HG02840 (cell line): ENCODE measurements at regions not wholly inside any gene's neighbourhood (a gene's known extent, or its start where the extent isn't known, plus 50 kb on each side); places are given as distances from the start of the nearest gene placed in this dataset.

Source experiments
- ATAC-seq: cut with Tn5 transposase; IDR thresholded peaks from one replicate; pipeline ENCODE4 v1.9.1; 2021; ENCODE audit warnings: mild to moderate bottlenecking, moderate library complexity, moderate number of reproducible peaks; ENCODE audit not compliant: unreplicated experiment, low FRiP score

DNA sequence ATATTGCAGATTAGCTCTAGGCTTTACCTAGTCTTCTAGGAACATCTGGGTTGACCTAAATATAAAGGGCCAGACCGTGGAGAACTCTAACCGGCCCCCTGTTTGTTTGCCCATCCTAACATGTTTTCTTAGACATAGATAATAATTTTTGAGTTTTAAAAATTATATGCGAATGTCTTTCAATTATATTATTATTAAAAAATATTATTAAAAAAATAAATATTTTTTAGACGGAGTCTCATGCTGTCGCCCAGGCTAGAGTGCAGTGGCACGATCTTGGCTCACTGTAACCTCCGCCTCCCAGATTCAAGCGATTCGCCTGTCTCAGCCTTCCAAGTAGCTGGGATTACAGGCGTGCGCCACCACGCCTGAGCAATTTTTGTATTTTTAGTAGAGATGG lies 318.5 kb downstream of the INHBA start:
- ATAC-seq = no peak

DNA sequence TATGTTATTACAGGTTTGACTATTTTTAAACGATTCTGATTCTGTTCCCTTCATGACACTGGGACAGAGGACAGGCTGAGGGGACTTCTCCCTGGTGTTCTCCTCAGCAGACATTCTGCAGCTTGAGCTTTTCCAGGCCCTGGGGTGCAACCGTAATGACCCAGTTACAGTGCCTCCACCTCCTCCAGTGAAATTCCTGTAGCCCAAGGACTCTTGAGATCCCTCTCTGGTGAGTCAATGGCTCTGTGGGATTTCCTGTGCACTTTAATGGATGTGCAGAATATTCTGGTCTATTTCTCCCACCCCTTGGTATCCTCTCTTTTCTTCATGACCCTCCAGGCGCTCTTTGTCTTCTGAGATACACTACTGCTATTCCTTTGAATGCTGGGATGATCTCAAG lies 319.3 kb downstream of the INHBA start:
- ATAC-seq = no peak

DNA sequence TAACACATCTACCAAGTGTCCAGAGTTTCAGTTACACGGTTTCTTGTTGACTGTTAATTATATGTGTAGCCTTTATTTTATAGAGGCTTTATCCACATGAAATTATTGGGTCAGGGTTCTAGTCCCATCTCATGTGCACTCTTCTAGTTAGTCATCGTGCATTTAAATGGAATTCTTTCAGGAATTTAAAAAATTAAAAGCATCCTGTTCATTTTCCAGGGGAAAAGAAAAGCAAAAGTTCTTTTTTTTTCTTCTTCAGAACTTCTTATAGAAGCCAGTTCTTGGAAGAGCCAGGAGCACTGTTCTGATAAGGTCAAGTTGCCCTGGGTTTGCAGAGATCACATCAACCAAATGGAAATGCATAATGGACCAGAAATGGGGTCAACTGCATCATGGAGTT lies 324.7 kb downstream of the INHBA start:
- ATAC-seq = no peak

DNA sequence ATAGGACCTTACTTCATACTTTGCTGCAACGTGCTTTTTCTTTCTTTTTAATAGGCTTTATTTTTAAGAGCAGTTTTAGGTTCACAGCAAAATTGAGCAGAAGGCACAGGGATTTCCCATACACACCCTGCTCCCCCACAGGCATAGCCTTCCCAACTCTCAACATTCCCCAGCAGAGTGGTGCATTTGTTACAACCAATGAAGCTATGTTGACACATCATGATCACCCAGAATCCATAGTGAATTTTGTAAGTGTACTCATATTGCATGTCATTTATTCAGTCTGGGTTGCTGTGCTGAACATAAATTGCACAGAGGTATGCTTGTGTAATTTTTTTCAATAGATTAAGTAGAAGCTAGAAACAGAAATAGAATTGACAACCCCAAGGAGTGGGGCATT lies 327.3 kb downstream of the INHBA start:
- no peak for ATAC-seq

DNA sequence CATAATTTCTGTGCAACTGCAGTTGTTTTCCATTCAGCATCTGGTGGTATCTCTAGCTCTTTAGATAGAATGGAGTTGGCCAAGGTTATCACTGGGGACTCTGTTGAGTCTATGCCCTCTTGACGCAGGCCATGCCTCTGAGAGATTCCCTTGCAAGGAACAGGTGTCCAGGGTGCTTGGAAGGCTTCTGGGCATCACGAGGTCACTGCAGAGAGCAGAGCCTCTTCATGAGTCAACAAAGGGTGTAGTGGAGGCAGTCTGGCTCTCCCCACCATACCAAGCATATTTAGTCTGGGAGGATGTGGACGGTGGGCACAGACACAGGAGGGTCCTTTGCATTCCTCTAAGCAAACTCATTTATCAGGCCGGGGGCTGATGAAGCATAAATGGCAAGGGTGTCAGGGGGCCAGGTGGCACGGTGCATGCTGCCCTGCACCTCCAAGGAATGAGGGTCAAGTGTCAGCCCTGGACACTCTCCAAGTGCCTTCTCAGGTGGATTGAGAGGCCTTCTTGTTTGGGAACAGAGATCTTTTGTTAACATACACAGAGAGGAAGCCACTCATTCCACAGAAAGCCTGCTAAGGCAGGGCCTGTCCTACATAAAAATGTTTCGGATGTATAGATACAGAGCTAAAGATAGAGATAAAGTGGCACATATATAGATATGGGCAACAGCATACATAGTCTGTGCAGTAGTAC lies 328.6 kb downstream of the INHBA start:
- no peak for ATAC-seq

DNA sequence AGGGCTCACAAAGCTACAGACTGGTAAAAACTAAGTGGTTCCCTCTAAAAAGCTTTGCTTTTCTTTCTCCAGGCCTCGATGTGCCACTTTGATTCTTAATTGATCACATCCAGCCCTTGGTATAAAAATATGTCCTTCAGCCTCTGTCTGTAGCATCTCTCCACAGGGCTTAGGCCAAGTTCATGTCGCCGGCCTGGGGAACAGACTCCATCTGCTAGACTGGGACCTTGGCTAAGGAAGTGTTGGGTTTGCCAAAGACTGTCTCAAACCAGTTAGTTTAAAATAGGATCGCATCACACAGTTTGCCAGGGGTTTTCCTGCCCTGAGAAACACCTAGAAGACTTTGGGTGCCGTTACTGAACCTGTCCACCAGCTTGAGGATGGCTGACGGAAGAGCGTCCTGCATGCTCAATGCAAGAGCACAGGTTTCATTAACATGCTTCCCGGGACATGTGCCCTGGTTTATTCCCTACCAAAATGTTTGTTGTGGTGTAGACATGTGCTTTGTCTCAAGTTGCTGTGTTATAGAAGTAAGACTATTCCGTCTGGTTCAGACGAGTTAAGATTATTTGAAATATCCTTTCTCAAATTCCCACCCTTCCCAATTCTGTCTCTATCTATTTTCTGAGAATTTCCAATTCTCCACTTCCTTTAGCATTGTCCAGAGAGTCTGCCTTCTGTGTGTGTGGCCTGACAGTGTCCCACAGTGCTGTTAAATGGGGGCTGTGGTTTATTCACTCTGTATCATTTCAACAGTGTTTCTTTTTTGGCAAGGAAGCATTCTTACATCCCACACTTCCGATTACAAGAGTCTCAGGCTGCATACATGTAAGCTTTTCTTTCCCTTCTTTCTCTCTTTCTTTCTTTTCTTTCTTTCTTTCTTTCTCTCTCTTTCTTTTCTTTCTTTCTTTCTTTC lies 334.7 kb downstream of the INHBA start:
- no peak for ATAC-seq

DNA sequence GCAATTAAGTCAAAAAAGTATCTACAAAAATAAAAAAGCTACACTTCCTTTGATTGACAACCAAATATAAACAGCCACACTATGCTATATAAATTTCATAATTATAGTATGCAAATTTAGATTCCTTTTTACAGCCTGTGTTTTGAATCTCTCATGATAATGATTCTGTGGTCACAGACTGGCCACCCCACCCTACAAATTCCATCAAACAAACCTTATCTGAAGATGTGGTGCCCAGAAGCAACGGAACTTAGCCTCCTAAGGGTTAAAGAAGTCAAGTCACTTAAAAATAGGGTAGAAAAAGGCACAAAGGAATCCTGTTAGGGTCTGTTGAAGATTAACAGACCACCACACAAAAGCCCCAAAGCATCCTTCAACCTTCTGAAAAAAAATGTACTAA lies 351.8 kb downstream of the INHBA start:
- ATAC-seq = no peak

DNA sequence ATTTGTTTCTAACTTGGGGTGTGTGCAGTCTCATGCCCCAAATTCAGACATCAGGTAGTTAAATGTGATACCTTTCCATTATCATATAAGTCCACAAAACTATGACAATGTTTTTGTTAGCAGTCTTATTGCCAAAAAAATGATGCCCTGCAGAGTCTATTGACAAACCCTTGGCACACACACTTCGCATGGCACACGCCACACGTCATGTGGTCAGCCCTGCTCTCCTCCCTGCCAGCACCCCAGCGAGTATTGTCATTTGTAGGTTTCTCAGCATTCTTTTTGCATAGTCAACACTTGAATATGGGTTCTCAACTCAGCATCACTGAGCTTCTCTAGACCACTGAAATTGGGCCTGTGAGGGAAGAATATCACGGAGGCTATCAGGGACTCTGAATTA lies 356.0 kb downstream of the INHBA start:
- ATAC-seq = no peak

DNA sequence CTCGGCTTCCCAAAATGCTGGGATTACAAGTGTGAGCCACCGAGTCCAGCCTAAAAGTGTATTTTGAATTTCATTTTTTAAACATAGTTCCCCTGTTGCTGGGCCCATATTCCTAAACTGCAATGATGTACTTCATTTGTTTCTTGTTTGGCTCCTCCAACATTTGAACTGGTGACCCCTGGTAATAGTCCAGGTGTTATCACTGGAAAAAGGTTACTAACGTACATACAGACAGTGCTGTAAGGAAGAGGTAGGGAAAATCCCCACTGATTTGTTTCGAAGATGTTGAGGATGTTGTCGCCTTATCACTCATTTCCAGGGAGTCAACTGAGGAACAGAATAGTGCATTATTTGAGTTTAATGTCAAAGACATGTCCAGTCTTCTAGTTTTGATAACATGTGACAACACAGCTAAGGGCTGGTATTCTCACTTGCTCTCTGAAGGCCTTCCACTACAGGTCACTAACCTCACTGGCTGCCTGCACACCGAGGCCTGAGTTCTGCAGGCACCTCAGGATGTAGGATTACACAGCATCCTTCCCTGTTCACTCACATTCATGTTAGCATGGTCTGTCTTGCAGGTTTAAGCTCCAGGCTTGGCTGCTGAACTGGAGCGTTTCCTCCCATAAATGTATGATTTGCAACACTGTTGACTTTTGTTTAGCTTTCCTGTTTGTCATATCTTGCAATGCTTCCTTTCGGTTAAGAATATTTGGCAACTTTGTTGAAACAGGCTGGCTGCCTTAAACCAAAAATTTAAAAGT lies 362.8 kb downstream of the INHBA start:
- no peak for ATAC-seq

DNA sequence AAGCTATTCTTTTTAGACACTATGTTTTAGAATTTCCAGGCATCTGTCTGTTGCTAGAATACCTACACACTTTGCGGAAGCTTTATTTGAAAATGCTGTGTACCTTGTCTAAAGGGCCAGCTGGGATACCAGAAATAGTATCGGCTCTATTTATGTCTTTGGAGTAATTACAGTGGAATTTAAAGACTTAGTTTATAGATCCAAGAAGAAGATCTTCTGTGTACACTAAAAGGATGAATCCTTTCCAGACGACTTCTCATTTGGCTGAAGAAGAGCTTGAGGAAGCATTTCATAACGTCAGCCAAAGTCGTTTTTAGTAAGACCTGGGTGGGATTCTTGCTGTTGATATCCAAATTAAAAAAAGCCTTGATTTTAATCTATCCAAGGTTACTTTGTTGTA lies 365.9 kb downstream of the INHBA start:
- no peak for ATAC-seq

DNA sequence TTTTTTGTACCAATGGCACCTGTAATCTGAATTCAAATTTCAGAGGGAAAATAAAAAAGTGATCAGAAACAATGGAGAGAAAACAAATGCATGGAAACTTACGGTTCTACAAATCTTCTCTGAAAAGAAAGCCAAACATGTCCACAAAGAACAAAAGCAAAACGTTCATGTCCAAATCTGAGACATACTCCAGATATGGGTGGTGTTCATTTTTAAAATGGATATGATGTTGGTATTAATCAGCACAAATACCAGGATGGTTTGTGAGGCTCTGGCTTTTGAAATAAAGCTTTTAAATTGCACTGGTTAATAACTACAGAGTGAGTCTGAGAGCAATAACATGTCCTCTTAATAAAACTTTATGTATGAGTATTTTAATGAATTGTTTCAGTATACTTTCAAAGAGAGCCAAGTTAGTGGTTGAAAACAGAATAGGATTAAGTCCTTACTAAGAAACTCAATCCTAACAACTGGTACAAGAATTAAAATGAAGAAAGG lies 366.4 kb downstream of the INHBA start:
- ATAC-seq = no peak

DNA sequence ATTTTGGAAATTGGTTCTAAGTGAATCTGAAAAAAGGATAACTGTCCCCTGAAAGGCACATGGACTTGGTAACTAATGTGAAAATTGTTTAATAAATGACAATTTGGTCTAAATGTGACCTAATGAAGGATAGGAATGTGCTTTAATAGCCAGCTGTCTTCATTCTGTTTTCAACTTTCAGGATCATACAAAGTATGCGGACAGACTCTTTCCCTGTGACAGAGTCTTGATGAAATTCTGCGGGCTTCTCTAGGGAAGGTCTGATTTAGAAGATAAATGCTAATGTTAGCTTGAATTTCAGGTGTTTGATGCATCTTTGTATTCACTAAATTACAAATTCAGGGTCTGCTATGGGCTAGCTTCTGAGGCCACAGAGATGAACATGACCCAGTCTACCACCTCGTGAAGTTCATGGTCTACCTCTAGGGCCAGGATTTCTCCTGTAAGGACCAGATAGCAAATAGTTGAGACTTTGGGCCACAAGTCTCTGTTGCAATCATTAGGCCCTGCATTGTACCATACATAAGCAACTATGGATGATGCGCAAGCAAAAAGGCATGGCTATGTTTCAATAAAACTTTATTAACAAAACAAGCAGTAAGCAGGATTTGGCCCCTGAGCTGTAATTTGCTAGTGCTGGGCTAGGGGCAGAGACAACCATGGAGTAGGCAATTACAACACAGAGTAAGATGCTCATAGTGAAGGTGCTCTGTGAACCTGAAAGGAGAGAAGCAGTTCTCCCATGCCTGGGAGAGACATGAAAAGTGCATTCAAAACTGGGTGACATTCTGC lies 368.6 kb downstream of the INHBA start:
- ATAC-seq = no peak

DNA sequence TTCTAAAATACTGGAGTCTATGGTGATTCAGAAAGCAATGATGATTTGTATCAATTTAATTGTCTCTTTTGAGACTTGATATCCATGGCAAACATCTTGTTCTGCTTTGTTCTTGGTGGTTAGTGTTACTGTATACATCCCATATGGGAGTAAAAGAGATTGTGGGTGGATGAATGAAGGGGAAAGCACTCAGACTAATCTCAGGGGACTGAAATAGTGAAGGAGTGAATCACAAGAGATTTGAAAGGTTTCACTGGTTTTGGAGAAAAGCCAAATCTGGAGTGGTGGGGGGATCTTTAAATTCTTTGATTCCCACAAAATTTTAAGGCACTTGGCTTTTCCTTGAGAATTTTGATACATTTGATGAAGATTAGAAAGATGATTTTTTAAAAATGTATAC lies 369.4 kb downstream of the INHBA start:
- ATAC-seq = no peak

DNA sequence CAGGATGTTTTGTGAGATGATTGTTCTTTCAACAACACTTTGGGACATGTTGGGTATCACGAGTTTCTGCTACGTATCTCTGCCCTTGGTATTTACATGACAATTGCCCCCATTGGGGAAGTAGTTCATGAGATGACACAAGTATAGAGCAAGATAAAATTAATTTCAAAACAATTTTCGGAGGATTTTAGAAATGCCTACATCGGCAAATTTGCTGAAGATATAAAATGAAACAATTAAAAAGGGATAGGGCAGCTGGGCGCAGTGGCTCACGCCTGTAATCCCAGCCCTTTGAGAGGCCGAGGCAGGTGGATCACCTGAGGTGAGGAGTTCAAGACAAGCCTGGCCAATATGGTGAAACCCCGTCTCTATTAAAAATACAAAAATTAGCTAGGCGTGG lies 371.7 kb downstream of the INHBA start:
- no peak for ATAC-seq

DNA sequence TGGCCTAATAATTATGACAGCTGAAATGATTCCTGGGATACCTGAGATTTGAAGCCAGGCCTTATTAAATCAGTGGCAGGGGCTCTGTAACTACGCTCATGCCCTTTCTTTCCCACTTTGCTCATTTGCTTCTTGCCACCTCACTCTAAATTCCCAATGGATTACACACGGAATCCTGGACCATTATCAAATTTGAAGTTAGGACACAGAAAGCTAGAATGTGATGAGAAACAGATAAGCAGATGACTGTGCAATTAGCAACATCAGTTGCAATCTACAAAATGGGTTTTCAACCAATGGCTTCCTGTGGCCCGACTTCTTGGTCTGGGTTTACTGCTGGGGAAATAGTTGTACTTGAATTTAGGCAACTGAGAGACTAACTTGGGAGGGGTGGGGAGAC lies 374.3 kb downstream of the INHBA start:
- no peak for ATAC-seq

DNA sequence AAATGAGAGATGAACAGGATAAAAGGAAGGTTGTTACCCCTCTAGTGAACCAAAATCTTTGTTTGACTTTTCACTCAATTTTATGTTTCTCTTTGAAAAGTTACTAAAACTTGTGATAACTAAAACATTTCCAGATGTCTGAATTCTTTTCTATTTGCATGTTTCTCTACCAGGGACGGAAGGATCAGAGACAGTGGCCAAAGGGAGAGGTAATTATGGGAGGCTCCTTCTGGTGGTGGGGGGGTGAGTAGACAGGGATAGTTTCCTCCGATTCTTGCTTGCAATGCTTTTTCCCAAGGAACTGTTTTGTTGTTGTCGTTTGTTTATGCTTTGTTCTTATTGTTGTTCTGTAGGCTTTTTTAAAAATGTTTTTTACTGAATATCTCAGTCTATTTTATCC lies 374.8 kb downstream of the INHBA start:
- ATAC-seq = no peak

DNA sequence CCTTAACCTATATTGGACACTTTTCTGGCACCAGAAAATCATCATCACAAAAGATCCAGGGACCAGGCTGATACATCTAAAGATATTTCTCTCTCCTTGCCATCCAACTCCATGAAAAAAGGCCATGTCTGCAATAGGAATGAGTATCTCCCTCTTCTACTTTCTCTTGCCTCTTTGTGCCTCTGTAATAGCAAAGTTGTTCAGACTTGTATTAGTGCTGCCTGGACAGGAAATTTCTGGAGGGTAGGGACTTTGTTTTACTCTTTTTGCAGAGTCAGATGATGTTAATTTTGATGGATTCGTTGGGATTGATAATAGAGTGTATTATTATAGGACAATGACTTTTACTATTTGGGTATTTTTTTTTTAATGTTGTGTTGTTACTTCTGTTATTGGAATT lies 376.3 kb downstream of the INHBA start:
- no peak for ATAC-seq

DNA sequence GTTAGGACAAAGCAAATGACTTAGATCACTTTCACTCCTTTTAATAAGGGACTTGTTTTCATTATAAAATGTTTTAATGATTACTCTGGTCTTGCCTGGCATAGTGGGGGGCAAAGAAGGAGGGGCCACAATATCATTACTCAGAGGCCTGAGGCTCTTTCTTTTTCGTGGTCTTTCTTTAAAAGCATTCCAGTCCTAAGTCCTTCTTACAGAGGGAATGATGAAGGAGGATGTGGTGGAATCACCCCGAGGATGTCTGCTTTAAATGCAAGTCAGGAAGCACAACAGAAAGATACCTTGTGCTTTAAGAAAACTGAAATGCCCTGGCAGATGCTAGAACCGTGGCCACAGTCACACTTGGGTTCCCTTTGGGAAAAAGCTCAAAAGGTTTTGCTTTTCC lies 379.1 kb downstream of the INHBA start:
- ATAC-seq = no peak

DNA sequence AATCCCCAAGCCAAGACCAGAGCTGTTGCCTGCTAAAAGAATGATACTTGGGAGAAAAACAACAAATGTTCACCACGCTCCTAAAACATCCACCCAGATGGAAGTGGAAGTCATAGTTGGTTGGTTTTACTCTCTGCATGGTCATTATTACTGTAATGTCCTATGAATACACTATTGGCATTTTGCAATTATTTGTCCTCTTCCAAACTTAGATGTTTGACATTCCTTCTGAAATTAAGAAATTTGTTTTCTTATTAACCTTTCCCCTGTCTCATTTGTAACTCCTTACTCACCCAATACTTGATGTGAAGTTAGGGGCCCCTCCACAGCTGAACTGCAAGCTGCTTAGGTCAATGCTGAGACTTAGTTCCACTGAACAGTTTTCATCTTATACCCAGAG lies 383.3 kb downstream of the INHBA start:
- ATAC-seq = no peak

DNA sequence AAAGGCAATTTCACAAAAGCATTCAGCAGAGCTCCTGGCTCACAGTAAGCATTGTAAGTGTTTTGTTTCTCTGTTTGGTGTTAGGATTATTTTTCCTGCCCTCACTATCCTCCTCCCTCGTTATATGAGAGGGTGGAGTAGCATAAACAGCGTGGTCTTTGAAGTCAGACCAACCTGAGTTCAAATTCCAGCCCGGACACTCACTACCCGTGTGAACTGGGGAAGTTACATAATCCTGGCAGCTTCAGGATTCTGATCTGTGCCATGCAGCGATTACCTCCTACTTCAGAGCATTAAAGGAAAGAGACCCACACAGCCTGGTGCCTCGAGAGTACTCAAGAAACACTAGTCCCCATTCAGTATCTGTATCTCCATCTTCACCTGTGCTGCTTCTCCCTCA lies 386.5 kb downstream of the INHBA start:
- ATAC-seq = no peak
